GM21737 (cell line): ENCODE measurements at regions not wholly inside any gene's neighbourhood (a gene's known extent, or its start where the extent isn't known, plus 50 kb on each side); places are given as distances from the start of the nearest gene placed in this dataset.

Experiments used
- ATAC-seq: cut with Tn5 transposase; IDR thresholded peaks from one replicate; pipeline ENCODE4 v1.9.1; 2021; ENCODE audit warnings: mild to moderate bottlenecking, moderate library complexity; ENCODE audit not compliant: unreplicated experiment

DNA sequence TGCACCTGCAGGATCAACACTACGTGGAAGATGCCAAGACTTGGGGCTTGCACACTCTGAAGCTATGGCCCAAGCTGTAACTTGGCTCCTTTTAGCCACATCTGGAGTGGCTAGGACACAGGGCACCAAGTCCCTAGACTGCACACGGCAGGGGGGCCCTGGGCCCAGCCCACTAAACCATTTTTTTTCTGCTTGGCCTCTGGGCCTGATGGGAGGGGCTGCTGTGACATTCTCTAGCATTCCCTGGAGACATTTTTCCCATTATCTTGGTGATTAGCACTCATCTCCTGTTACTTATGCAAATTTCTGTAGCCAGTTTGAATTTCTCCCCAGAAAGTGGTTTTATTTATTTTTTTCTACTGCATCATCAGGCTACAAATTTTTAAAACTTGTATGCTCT lies 1080.7 kb downstream of the LRFN5 start:
- ATAC-seq, result no peak

DNA sequence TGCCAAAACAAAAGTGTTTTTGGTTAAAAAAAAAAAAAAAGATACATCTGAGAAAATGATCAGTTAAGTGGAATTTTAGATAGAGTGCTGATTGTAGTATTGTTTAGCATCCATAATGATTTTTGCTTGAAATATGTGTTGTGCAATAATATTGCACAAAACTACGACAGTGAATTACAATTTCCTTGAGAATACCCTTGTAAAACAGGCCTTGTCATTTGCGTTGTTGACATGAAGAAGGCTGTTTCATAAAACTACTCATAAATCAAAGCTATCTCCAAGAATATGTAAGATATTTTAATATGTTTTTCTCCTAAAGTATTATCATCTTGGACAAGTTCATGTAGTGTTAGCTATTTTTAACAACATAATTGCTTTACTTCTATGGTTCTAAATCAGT lies 1077.0 kb downstream of the LRFN5 start:
- ATAC-seq, result no peak

DNA sequence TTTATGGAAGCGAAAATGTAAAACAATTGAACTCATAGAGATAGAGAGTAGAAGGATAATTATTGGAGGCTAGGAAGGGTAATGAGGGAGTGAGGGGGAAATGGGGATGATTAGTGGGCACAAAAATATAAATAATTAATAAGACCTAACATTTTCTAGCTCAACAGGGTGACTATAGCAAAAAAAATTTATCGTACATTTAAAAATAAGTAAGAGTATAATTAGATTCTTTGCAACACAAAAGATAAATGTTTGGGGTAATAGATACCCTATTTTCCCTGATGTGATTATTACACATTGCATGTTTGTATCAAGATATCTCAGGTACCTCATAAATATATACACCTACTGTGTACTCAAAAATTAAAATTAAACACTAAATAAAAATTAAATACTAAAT lies 1070.0 kb downstream of the LRFN5 start:
- ATAC-seq, result no peak

DNA sequence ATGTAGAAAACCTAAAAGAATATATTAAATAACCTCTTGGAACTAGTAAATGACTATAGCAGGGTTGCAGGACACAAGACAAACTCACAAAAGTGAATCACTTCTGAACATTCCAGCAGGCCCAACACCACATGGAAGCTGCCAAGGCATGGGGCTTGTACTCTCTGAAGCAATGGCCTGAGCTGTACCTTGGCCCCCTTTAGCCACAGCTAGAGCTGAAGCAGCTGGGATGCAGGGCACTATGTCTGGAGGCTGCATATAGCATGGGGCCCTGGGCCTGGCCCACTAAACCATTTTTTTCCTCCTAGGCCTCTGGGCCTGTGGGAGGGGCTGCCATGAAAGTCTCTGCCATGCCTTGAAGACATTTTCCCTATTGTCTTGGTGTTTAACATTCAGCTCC lies 1067.3 kb downstream of the LRFN5 start:
- ATAC-seq, result no peak

DNA sequence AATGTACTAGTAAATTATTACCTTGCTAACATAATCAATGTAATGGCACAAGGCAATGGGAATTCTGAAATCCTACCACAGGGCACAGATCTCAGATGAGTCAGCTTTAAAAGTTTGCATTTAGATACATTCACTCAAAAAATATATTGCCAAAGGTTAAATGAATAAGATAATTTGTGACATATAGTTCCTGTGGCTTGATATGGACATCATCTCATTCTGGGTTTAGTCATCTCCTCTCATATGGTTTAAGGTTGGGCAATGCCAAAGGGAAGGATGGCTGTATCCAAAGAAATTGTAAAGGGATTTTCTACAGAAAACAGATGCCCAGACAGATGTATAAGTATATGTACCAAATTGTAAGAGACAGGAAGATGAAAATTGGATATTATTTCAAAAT lies 1065.0 kb downstream of the LRFN5 start:
- ATAC-seq, result no peak

DNA sequence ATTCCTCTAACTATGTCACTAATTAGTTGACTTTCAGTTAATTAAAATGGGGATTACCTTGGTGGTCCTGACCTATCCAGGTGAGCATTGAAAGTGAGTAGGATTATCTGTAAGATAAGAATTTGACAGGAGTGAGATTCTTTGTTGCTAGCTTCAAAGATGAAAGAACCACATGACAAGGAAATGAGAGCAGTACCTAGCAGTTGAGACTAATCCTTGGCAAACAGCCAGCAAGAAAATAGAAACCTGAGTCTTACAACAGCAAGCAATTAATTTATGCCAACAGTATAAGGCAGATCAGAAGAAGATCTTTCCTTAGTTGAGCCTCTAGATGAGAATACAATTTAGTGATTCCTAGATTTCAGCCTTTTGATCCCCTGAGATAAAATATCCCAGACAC lies 1058.4 kb downstream of the LRFN5 start:
- no peak for ATAC-seq

DNA sequence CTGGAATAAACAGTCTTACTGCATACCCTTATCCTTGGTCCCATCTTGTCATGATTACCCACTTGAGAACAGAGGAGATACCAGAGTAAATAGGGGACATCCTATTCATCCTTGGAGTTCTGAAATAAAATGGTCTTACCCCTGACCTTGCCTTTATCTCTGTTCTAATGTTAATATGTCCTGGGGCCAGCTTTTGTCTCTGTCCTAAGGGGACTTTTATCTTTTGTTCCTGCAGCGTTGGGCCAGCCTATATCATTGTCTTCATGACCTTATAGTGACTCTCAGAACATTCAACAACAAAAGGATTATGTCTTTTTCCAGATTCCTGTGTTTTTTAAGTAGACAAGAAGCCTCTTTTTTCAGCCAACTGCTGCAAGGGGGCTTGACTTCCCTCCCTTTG lies 1057.5 kb downstream of the LRFN5 start:
- ATAC-seq, result no peak

DNA sequence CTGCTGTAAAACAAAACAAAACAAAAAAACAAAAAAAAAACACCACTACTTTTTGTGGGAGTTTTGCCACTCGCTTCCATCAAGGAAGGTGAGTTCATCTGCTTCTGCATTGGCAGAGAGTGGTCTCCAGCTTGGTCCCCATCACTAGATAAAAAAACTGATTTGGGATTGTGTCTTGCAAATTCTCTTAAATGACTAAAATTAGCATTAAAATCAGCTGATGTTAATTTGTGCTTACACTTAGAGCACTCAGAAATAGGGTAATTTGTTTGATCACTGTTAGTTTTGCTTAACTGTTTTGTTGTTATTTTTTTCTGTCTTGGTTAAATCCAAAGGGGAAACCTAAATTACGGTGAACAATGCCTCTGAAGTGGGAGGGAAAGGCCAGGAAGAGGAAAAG lies 1048.0 kb downstream of the LRFN5 start:
- ATAC-seq, result no peak

DNA sequence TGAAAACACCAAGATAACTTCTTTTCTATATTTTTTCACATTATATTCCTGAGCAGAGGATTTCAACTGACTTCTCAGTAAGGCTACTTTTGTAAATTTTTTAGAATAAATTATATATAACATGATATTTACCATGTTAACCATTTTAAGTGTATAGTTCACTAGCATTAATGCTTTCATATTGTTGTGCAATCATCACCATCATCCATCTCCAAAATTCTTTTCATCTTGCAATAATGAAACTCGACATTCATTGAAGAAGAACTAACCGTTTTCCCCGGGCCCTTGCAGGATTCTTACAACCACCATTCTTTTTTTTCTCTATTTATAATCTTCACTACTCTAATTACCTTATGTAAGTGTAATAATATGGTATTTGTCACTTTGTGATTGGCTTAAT lies 1036.1 kb downstream of the LRFN5 start:
- ATAC-seq, result no peak

DNA sequence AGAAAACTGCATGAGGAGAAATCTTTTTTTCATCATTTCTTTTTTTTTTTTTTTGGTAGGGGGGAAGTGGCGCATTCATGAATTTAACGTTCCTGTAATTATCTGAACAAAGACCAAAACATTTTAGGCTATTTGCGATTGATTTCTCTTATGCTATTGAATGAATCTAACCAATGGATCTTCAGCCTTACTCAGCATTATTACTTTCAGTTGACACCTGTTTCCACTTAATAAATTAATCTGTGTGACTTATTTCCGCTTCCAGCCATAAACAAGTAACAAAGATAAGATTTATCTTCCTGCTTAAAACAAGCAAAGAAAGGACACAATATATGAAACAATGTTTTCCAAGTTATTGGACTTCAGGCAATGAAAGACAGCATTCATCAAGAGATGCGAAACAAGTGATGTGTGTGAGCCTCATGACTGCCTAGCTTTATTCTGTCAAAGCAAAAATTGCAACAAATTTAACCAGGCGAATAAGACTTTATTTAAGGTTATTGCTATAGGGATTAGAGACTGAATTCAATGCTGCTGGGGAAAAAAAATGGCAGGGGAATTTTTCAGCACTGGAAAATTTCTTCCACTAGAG lies 1026.9 kb downstream of the LRFN5 start:
- ATAC-seq, result no peak

DNA sequence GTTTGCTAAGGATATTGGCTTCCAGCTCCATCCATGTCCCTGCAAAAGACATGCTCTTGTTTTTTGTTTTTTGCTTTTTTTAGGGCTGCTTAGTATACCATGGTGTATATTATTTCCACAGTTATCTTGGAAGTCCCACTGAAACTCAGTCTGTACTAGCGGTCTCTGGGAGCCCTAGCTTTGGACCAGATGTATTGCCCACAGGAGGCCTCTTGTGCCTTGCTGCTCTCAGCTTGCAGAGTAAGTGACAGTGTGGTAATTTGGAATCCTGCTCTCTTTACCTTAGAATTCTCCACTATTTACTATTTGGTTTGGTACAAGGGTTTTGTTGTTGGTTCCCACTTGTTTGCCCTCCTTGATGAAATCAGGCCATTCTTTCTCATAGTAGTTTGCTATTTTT lies 1022.9 kb downstream of the LRFN5 start:
- no peak for ATAC-seq

DNA sequence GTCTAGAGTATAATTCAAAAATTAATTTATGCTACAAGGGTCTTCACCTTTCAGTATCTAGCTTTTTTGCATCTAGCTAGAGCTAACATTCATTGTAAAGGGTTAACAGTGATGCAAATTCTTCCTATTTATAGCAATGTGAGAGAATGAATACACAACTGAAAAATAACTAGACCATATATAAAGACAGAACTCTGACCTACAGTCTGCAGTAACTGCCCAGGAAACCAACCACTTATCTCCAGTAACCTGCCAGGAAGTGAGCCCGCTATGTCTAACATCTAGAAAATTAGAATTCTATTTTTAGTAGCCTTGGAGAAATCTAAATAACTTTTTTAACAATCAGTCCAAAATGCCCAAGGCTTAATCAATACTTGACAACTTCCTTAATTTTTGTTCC lies 1021.9 kb downstream of the LRFN5 start:
- ATAC-seq, result no peak

DNA sequence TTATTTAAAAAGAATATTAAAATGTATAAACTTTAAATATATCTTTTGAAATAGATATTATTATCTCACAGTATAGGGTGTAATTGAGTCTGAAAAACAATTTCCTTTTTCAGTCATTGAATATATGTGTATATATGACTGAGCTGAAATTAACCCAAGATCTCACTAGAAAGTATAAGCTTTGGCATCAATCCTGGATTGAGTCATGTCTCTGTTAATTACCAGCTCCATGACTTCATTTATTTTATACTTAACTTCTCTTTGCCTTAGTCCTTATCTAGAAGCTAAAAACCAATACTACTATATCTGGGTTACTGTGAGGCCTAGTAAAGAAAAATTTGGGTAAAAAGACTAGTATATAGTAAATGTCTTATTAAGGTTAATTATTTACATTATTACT lies 1020.3 kb downstream of the LRFN5 start:
- no peak for ATAC-seq

DNA sequence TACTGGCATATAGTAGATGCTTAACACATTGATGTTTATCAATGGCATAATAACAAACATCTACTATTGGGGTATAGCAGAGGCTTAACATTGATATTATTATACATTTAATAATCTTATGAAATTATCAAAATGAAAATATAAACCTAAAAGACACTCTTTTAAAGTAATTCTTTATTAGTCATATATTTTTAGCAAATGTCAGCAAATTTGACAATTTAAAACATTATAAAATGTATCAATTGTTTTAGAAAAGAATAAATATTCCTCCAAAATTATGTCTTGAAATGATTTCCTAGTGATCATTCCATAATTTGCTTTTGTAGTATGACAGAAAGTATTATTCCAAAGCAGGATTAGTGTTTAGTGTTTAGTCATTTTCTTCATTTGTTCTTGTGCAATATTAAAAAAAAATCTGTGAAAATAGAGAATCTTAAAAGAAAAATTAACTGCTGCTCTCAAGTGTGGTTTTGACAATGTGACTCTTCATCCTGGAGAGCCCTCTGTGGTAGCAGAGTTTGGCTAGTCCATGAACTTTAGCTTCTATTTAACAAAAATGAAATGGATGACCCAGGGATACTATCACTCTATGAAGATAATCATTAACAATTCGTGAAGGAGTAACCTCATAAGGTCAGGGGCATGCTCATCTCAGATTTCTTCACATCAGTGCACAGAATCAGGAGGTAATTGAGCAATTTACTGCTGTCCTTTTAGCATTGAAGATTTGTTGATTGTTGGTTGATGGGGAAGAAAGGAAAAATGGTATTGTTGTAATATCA lies 1018.5 kb downstream of the LRFN5 start:
- ATAC-seq, result no peak

DNA sequence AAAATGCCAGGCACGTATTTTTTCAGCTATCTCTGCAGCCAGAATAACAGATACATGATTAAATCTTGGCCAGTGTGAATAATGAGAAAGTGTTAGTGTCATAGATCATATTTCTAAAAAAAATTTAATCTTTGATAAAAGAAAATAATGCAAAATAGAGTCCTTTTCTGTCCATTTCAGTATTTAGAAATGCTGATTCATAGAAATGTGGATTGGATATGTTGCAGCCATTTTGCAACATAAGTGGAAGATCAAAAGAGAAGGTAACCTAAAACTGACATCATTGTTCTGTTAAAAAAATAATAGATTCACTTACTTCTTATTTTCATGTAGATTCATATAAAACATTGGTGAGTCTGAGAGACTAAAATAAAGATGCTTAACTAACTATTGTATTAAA lies 1010.3 kb downstream of the LRFN5 start:
- ATAC-seq, result no peak

DNA sequence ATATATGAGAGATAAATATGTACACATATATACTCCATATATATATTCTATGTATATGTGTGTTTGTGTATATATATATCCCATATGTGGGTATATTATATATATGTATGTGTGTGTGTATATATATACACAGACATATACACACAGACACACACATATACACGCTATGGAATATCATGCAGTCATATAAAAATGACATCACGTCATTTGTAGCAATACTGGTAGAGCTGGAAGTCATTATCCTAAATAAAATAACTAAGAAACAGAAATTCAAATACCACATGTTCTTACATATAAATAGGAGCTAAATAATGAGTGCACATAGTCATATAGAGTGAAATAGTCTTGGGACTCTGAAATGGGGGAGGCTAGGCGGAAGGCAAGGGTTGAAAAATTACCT lies 1000.2 kb downstream of the LRFN5 start:
- no peak for ATAC-seq

DNA sequence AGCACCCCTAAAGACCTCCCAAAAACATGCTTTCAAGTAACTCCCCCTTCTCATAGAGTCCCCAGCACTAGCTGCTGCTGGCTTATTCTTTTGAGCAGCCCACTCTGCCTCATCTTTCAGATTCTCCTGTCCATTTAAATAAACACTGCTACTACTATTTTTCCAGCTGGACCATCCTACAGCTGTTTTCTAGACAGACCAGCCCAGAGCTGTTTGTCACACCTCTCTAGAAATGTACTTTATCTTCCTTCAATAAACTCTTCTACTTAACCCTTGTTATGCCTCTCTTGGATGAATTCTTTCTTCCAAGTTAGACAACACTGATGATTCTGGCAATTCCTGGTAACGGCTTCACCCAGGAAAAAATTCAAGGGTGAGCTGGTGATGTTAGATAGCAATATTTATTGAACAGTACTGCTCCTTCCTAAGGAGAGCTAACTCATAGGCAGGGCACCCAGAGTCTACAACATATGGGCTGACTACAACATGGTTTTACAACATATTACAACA lies 995.7 kb downstream of the LRFN5 start:
- ATAC-seq, result no peak

DNA sequence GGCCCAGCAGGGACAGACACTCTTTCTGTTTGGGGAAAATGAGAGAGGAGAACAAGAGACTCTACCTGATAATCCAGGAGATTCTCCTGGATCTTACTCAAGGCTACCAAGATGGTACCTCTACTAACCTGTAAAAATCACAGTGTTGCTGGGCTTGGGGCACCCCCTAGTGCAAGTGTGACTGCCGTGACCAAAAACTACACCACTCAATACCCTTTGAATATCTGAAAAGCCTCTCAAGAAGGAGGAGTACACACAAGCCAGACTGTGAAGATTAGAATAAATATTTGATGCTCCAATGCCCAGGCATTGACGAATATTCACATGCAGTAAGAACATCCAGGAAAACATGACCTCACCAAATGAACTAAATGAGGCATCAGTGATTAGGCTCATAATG lies 965.4 kb downstream of the LRFN5 start:
- no peak for ATAC-seq

DNA sequence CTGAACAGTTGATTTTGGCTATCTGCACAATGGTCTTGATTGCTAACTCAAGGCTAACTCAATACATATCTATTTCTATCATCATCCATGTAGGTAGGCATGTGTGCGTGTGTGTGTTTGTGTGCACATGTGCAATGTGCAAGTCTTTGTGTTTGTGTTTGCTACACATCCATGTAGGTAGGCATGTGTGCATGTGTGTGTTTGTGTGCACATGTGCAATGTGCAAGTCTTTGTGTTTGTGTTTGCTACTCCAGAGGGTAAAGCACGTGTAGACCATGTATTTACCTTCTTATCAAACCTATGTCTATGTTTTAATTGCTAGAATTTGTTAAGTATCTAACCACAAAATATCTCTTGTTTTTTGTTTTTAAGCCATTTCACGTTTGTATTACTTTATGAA lies 962.6 kb downstream of the LRFN5 start:
- no peak for ATAC-seq

DNA sequence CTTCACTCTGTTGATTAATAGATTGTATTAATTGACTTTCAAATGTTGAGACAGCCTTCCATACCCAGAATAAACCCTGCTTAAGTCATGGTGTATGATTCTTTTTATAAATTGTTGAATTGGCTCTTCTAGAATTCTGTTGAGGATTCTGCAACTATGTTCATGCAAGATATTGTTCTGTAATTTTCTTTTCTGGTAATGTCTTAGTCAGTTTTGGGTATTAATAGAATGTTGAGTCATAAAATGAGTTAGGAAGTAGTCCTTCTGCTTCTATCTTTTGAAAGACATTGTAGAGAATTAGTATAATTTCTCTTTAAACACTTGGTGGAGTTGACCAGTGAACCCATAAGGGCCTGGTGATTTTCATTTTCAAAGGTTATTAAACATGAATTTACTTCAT lies 958.9 kb downstream of the LRFN5 start:
- ATAC-seq, result no peak

DNA sequence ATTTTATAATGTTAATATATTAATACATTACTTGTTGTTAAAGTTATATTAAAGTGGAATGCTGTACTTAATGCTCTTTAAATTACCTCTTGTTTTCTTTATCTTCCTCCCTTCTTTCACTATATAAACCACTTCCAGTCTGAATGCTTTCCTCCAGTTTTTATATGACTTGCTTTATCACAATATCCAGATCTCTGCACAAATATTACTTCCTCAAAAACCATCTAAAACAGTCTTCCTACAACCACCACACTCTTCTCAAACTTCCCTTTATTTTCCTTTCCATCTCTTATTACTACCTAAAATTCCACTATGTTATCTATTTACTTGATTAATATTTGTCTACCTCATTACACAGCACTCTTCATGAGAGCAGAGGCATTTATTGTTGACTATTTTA lies 956.6 kb downstream of the LRFN5 start:
- no peak for ATAC-seq

DNA sequence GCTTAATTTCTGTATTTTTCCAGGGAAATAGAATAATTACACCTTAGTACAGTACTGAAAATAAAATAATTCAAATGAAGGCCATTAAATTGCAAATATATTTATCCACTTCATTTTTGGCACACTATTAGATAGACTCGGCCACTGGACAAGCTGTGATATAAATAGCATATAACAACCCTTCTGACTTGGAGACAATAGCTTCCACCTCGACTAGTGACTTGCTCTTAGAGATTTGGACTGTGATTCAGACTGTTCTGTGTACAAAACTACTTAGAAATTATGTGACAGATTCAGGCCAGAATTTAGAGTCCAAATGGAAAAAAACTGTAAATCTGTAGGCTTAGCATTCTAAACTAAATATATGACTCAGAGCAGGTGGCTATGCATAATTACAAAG lies 949.9 kb downstream of the LRFN5 start:
- no peak for ATAC-seq

DNA sequence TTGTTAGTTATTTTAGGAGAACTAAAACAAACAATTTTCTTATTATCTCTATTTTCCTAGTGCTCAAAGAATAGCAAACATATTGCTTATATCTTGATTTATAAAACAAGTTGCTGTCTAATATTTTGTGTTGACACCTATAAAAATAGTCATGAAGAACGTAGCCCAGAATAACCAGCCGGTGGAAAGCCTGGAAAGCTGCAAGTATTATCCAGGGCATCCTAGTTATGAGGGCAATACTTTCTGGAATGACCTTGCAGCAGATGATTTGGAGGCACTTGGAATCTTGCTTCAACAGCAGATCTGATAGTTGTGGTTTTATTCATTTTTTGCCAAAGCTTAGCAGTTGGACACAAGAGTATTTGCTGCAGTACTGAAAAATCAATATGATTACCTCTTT lies 948.7 kb downstream of the LRFN5 start:
- no peak for ATAC-seq
